ENCODE measurements at regions not wholly inside any gene's neighbourhood (a gene's known extent, or its start where the extent isn't known, plus 50 kb on each side); places are given as distances from the start of the nearest gene placed in this dataset.
"Not testable (repeated sequence)": the region's sequence is repeated elsewhere in the genome, so short reads cannot be mapped to it uniquely, and the experiment has no call there.

DNA sequence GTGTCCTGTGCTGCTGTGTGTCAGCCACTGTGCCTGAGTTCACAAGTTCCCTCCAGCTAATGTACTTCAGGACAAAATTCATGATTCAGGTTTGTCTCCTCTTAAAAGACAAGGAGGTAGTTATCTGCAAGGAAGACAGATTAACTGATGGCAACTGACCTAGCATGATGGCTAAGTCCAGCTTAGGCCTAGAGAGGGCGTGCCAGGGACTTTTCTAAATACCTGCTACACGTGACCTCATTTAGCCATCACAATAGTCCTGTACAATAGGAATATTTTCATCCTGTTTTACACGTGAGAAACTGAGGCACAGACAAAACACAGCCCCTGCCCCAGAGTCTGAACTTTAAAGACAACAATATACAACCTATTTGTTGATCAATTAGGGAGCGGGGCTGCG lies 275.7 kb downstream of the XPNPEP1 start:
- Histone ChIP-seq H3K27ac (ENCODE audit: insufficient read depth, low read length) (no peak overlapping the region), H3K9me3 (ENCODE audit: control insufficient read depth, insufficient read depth, low read depth, low read length) (no peaks in the 10 kb centered on the region), H4K20me1 (ENCODE audit: control insufficient read depth, extremely low read depth, insufficient read depth, low read length) (no peaks in the 10 kb centered on the region), H3K4me2 (ENCODE audit: extremely low read depth, insufficient read depth, low read length) (no peak overlapping the region), H3K36me3 (ENCODE audit: control insufficient read depth, insufficient read depth, low read length) (no peaks in the 10 kb centered on the region), H3K27me3 (ENCODE audit: control insufficient read depth, insufficient read depth, low read length) (no peaks in the 10 kb centered on the region), H2AFZ (ENCODE audit: low read length) (no peak overlapping the region), H3K9ac (ENCODE audit: insufficient read depth, low read length) (no peak overlapping the region), H3K4me3 (replicated peaks in 1 of 4; ENCODE audit: control extremely low read depth in 1 of 4, insufficient read depth in 1 of 4, low read depth in 3 of 4, low read length in 4 of 4) (no peak overlapping the region), H3K79me2 (ENCODE audit: control insufficient read depth, insufficient read depth, low read length) (no peaks in the 10 kb centered on the region), H3K4me1 (ENCODE audit: control insufficient read depth, extremely low read depth, insufficient read depth, low read length) (no peaks in the 10 kb centered on the region)
- no peak for TF ChIP-seq EZH2 (IDR thresholded peaks at IDR 0.05; ENCODE audit: low read length, missing control alignments)
- TF ChIP-seq, protein P1, sequence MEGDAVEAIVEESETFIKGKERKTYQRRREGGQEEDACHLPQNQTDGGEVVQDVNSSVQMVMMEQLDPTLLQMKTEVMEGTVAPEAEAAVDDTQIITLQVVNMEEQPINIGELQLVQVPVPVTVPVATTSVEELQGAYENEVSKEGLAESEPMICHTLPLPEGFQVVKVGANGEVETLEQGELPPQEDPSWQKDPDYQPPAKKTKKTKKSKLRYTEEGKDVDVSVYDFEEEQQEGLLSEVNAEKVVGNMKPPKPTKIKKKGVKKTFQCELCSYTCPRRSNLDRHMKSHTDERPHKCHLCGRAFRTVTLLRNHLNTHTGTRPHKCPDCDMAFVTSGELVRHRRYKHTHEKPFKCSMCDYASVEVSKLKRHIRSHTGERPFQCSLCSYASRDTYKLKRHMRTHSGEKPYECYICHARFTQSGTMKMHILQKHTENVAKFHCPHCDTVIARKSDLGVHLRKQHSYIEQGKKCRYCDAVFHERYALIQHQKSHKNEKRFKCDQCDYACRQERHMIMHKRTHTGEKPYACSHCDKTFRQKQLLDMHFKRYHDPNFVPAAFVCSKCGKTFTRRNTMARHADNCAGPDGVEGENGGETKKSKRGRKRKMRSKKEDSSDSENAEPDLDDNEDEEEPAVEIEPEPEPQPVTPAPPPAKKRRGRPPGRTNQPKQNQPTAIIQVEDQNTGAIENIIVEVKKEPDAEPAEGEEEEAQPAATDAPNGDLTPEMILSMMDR (conservative IDR thresholded peaks at IDR 0.05 in 1 of 2, IDR thresholded peaks at IDR 0.05 in 1 of 2; ENCODE audit: low read depth in 1 of 2, low read length in 2 of 2): no peak
- no peak for DNase-seq (ENCODE audit: low read depth in 2 of 2)

DNA sequence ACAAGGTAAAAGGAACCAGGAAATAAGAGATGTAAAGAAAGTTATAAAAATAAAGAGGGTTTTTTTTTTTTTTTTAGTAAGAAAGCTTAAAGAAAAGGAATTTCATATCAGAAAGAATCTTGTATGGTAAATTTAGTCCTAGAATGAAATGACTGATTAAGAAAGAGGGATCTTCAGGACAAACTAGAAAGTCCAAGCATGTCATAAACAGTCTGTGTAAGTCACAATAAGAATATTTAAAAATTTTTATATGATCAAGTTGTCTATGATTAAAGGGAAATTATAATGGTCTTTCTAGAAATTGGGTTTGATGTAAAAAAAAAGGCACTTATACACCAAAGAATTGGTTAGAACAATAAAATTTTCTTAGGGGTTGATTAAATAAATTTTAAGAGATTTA lies 289.5 kb downstream of the XPNPEP1 start:
- no peaks in the 10 kb centered on the region for H3K79me2 ChIP-seq (ENCODE audit: control insufficient read depth, insufficient read depth, low read length)
- H3K9me3 ChIP-seq (ENCODE audit: control insufficient read depth, insufficient read depth, low read depth, low read length): no peaks in the 10 kb centered on the region
- H3K27ac ChIP-seq (ENCODE audit: insufficient read depth, low read length): no peak overlapping the region
- no peak overlapping the region for H3K4me3 ChIP-seq (replicated peaks in 1 of 4; ENCODE audit: control extremely low read depth in 1 of 4, insufficient read depth in 1 of 4, low read depth in 3 of 4, low read length in 4 of 4)
- DNase-seq (ENCODE audit: low read depth in 2 of 2): peak in 1 of 2 donors; percentile 1
- TF ChIP-seq, protein P1 (conservative IDR thresholded peaks at IDR 0.05 in 1 of 2, IDR thresholded peaks at IDR 0.05 in 1 of 2; ENCODE audit: low read depth in 1 of 2, low read length in 2 of 2): no peak
- TF ChIP-seq EZH2 (IDR thresholded peaks at IDR 0.05; ENCODE audit: low read length, missing control alignments): no peak
- no peaks in the 10 kb centered on the region for H3K27me3 ChIP-seq (ENCODE audit: control insufficient read depth, insufficient read depth, low read length)
- H3K9ac ChIP-seq (ENCODE audit: insufficient read depth, low read length): no peak overlapping the region
- H3K4me1 ChIP-seq (ENCODE audit: control insufficient read depth, extremely low read depth, insufficient read depth, low read length): no peaks in the 10 kb centered on the region
- H3K4me2 ChIP-seq (ENCODE audit: extremely low read depth, insufficient read depth, low read length): no peak overlapping the region
- H2AFZ ChIP-seq (ENCODE audit: low read length): no peak overlapping the region
- no peaks in the 10 kb centered on the region for H3K36me3 ChIP-seq (ENCODE audit: control insufficient read depth, insufficient read depth, low read length)
- H4K20me1 ChIP-seq (ENCODE audit: control insufficient read depth, extremely low read depth, insufficient read depth, low read length): no peaks in the 10 kb centered on the region

DNA sequence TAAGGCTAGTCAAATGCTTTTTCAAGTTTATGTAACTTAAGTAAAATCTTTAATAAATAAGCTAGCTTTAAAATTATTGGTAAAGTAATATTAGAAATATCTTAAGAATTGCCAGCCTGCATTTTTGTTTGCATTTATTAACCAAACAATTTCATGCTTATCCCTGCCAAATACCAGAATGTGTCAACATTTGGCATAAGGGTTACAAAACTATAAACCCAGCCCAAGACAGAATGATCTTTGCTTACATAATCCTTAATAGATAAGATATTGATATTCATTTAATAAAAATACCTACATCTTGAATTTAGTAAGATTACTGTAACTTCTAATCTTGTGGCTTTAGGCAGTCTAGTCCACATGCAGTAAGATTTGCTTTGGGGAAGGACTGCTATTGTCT lies 290.3 kb downstream of the XPNPEP1 start:
- not testable (repeated sequence) for H3K4me3 ChIP-seq (replicated peaks in 1 of 4; ENCODE audit: control extremely low read depth in 1 of 4, insufficient read depth in 1 of 4, low read depth in 3 of 4, low read length in 4 of 4); H3K36me3 ChIP-seq (ENCODE audit: control insufficient read depth, insufficient read depth, low read length); H3K9me3 ChIP-seq (ENCODE audit: control insufficient read depth, insufficient read depth, low read depth, low read length); H4K20me1 ChIP-seq (ENCODE audit: control insufficient read depth, extremely low read depth, insufficient read depth, low read length); H2AFZ ChIP-seq (ENCODE audit: low read length); H3K27me3 ChIP-seq (ENCODE audit: control insufficient read depth, insufficient read depth, low read length); H3K27ac ChIP-seq (ENCODE audit: insufficient read depth, low read length); H3K4me2 ChIP-seq (ENCODE audit: extremely low read depth, insufficient read depth, low read length); DNase-seq (ENCODE audit: low read depth in 2 of 2); H3K79me2 ChIP-seq (ENCODE audit: control insufficient read depth, insufficient read depth, low read length); H3K9ac ChIP-seq (ENCODE audit: insufficient read depth, low read length); H3K4me1 ChIP-seq (ENCODE audit: control insufficient read depth, extremely low read depth, insufficient read depth, low read length)

All from fibroblast of lung (primary cell).